HFF-Myc (cell line): ENCODE measurements at regions not wholly inside any gene's neighbourhood (a gene's known extent, or its start where the extent isn't known, plus 50 kb on each side); places are given as distances from the start of the nearest gene placed in this dataset.

Source experiments
- DNase-seq: peaks from one replicate; pipeline ENCODE4 v3.0.0-alpha.2; 2011; ENCODE audit warnings: low read depth; ENCODE audit errors: extremely low read depth
- H3K4me3 ChIP-seq: replicated peaks from 2 replicates; pipeline ENCODE4 v1.5.1; 2011; ENCODE audit warnings: low read depth, mild to moderate bottlenecking, control low read depth, low read length
- TF ChIP-seq, protein P1 (sequence below): IDR thresholded peaks from 2 replicates; pipeline ENCODE4 v1.5.1; 2012; ENCODE audit warnings: mild to moderate bottlenecking, low read depth, low read length, control low read depth; ENCODE audit errors: missing control alignments

DNA sequence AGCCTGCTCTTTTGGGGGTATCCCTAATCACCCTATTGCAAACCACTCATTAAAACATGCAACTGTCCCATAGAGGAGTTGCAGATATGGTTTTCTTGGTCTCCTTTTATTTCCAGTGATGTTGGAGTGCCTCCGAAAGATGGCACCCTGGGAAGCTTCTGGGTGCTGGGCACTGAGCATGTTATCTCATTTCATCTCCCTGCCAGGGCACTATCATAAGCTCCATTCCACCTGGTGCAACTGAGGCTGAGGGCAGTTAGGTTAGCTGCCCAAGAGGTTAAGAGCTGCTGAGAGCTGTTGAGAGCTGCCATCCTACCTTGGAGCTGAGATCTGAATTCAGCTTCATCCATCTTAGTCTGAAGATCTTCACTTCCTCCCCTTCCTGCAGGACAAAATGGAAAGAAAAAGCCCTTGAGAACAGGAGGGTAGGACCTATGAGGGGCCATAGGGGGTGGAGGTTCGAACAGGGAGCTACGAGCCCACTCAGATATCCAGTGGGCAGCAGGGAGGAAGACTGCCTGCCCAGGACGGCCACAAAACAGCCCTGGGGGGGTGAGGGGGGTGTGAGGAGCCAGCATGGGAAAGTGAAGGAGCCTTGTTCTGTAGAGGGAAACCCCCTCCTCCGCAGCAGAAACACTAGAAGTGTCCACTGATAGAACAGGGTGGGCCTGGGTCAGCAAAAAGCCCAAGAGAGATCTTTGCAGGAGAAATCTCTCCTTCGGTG, 202.5 kb downstream of the ZFP36L2 start:
- H3K4me3 ChIP-seq = no peak overlapping the region
- TF ChIP-seq, protein P1, sequence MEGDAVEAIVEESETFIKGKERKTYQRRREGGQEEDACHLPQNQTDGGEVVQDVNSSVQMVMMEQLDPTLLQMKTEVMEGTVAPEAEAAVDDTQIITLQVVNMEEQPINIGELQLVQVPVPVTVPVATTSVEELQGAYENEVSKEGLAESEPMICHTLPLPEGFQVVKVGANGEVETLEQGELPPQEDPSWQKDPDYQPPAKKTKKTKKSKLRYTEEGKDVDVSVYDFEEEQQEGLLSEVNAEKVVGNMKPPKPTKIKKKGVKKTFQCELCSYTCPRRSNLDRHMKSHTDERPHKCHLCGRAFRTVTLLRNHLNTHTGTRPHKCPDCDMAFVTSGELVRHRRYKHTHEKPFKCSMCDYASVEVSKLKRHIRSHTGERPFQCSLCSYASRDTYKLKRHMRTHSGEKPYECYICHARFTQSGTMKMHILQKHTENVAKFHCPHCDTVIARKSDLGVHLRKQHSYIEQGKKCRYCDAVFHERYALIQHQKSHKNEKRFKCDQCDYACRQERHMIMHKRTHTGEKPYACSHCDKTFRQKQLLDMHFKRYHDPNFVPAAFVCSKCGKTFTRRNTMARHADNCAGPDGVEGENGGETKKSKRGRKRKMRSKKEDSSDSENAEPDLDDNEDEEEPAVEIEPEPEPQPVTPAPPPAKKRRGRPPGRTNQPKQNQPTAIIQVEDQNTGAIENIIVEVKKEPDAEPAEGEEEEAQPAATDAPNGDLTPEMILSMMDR = no peak
- no peak for DNase-seq

DNA sequence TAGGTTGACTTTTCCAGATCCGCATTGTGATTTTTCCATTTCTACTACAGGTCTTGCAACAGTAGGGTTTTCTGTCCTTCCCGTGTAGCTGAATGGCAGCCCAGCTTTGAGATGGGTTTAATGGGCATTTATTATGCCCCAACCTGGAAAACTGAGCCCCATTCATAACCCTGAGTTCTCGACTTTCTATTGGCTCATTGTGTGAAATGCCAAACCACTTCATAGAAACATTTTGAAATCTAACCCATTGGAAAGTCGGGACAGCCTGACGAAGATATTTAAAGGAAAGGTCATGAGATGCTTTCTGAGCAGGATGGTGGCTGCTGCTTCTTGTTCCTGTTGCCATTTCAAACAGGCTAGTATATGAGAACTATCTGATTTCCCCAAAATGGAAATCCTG, 203.5 kb downstream of the ZFP36L2 start:
- DNase-seq = no peak
- TF ChIP-seq, protein P1 = no peak
- no peak overlapping the region for H3K4me3 ChIP-seq

DNA sequence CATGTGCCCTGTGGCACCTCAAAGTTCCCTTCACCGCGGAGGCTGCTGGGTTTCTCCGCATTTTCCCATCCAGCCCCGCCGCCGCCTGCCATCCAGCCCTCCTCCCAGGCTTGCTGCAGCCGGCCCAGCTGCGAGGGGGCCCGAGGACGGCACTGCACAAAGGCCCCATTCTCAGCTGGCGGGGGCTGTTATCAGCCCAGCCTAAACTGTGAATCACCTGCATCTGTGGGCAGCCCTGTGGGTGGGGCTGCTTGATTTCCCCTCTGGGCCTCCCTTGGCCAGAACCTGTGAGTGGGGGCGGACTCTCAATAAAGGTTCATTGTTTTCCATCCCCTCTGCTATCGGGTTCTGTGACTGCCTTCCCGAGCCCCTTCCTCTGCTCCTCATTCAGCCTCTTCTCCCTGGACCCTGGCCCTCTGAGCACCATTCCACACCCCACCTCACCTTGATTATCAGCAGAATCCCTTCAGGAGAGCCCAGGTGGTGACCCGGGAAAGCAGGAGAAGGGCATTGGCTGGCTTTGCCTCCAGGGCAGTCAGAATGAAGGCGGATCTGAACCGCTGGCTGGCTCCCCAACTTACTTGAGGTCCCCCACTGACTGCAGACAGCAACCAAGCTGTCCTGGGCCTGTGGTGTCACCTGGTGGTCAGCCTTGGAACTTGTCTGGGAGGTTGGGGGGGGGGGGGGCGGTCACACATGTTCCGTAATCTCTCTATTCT, 204.5 kb downstream of the ZFP36L2 start:
- TF ChIP-seq, protein P1 = no peak
- no peak for DNase-seq
- H3K4me3 ChIP-seq = no peak overlapping the region

DNA sequence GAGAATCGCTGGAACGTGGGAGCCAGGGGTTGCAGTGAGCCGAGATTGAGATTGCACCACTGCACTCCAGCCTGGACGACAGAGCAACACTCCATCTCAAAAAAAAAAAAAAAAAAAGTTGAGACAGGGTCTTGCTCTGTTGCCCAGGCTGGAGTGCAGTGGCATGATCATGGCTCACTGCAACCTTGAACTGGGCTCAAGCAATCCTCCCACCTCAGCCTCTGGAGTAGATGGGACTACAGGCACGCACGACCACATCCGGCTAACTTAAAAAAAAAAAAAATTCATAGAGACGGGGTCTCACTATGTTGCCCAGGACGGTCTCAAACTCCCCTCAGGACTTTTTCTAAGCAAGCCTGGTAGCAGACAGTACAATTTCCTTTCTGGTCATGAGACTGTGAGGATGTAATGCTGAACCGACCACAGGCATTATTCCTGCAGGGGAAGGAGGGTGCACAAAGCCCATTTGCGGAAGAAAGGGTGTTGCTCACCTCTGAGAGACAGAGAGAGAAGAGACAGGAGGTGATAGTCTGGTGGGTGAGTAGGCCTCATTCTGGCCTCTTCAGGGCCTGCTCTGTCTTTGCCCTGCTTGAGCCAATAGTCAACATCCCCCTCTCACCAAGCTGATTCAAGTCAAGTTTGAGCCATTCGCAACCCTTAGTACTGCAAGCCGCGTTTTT, 205.3 kb downstream of the ZFP36L2 start:
- no peak for DNase-seq
- TF ChIP-seq, protein P1 = no peak
- H3K4me3 ChIP-seq = no peak overlapping the region

DNA sequence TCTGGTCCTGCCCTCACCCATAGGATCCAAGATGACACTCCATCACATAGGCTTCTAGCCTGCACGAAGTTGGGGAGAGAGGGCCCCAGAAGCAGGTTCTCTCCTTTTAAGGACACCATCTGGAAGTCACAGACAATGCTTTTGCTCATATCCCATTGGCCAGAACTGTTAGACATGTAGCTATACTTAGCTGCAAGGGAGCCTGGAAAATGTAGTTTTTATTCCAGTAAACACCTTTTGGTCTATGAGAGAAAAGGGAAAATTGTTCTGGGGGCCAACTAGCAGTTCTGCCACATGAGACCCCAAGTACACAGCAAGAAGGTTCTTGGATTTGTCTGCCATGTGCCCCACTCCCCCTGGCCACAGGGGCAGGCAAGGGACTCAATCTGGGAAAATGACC, 206.1 kb downstream of the ZFP36L2 start:
- DNase-seq = no peak
- H3K4me3 ChIP-seq = no peak overlapping the region
- TF ChIP-seq, protein P1 = no peak

DNA sequence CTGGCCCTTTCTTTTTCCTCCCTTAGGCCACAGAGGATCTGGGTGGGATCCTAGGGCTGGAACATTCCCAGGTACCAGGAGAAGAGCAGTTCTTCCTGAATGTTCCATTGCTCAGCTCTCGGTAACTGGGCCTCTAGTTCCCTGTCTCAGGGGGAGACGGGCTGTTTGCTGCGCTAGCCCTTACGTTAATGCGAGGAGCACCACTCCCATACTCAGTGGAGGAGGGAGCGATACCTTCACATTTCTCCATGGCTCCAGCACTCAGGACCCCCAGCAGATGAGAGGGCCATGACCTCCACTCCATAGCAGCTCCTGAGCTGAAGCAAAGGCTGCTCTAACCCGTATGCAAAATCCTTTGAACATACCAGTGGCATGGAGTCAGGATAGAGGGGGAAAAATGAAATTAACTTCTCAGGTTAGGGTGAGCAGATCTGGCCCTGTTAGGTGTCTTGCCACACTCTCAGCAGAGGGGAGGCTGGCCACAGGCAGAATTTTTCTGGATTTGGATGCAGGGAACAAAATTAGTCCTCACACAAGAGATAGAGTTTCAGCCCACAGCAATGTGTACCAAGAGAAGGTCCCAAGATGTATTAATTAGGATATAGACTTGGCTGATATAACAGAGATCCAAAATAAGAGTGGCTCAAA, 206.7 kb downstream of the ZFP36L2 start:
- TF ChIP-seq, protein P1 = no peak
- no peak overlapping the region for H3K4me3 ChIP-seq

More for the DNA sequence above, 206.7 kb downstream of the ZFP36L2 start:
- no peak for DNase-seq
